Activated T-cell treated with anti-CD3 and anti-CD28 coated beads for 1 hour (primary cell): ENCODE measurements at regions not wholly inside any gene's neighbourhood (a gene's known extent, or its start where the extent isn't known, plus 50 kb on each side); places are given as distances from the start of the nearest gene placed in this dataset.
"Not testable (repeated sequence)": the region's sequence is repeated elsewhere in the genome, so short reads cannot be mapped to it uniquely, and the experiment has no call there.

Experiments used
- DNase-seq: peaks from one replicate; pipeline ENCODE4 v3.0.0-alpha.2; 2020; ENCODE audit warnings: low read depth

DNA sequence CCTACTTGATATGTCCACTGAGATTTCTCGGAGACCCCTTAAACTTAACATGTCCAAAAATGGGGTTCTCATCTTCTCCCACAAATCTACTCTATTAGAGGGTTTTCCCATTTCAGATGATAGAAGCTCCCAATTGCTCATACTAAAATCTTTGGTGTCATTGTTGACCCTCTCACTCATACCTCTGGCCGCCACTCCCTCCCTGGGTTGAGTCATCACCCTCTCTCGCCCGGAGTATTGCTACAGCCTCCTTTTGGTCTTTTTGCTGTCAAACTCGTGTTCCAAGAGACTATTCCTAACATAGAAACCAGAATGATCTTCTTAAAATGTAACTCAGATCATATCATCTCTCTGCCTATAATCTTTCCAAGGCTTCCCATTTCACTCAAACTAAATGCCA lies 91.0 kb upstream of the GNAQ start:
- no peak for DNase-seq

DNA sequence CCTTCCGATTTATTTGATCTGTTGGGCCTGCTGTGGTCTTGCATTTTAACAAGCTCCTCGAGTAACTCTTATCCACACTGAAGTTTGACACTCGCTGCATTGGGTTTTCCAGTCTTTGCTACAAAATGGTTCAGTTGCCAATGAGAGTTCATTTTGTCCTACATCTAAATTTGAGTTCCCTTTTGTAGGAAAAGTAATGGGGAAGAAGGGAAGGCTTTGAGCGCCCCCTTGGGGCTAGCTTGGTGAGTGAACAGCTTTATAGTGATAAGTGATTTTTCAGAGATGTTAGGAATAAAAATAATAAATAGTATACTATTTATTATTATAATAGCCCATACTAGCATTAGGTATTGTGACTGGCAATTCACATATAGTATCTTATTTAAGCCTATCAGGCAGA lies 89.9 kb upstream of the GNAQ start:
- peak; percentile 56 for DNase-seq

DNA sequence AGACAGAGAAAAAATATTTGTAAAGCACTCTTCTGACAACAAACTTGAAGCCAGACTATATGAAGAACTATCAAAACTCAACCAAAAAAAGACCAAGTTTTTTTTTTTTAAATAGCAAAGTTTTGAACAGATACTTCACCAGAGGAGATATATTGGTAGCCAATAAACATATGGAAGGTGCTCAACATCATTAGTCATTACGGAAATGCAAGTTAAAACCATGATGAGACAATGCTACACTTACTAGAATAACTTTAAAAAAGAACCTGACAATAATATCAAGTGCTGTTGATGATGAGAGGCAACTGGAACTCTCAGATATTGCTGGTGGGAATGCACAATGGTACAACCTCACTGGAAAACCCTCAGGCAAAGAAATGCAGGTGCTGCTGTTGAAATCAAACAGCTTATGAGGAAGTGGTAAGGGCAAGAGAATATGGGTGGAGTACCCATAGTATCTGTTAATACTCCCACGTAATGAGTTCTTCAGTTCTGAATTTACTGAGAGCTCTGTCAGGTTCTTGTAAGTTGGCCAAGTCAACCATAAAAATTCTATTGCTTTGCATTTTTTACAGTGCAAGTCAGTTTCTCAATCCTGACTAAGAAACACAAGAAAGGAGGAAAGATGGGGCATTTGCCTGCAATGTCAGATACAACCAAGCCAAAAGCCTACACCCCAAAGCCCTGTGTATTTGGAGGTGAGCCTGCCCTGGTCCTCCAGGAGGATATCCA lies 87.3 kb upstream of the GNAQ start:
- DNase-seq = no peak

GRCh38 chr9:78115073-78115472 lies 83.5 kb upstream of the GNAQ start:
- no peak for DNase-seq

- DNase-seq = no peak
These were observed 83.0 kb upstream of the GNAQ start for GRCh38 chr9:78114581-78114980.

DNA sequence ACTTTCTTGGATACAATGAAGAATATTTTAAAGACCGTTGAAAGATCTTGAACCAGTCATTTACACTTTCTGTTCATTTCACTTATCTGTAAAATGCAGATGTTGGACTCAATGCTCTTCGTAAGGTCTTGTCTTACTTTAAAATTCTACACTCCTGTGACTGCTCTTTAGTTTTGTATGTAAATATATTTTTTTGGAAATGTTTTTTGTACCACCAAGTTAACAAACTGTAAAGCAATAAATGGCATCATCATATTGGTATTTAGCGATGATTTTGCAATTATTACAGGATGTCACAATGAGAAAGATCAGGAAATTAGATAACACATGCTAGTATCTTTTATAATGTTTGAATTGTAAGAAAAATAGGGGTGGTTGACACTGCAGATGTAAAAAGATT lies 80.8 kb upstream of the GNAQ start:
- DNase-seq = no peak

DNA sequence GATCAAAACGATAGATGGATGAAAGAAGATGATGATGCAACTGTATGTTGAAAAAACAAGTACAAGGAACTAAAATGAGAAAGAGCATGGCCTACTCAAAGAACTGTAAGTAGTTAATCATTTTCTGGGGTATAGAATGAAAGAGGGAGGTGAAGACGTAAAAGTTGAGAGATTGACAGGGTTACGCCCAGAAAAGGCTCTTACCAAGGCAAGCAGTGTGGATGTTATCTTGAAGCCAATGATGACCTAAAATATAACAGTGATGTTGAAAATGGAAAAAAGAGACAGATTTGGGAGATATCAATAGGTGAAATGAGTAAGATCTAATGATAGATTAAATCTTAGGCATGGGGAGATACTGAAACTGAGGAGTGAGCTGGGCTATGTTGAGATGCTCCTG lies 80.4 kb upstream of the GNAQ start:
- DNase-seq = no peak

- no peak for DNase-seq
These were observed 77.5 kb upstream of the GNAQ start for GRCh38 chr9:78109075-78109474.

DNA sequence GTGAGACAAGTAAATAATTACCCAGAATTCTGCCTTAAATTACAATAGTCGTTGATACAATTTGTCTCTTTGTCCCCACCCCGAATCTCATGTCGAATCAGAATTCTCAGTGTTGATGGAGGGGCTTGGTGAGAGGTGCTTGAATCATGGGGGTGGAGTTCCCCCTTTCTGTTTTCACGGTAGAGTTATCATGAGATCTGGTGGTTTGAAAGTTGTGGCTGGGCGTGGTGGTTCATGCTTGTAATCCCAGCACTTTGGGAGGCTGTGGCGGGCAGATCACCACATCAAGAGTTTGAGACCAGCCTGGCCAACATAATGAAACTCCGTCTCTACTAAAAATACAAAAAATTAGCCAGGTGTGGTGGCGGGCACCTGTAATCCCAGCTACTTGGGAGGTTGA lies 75.0 kb upstream of the GNAQ start:
- not testable (repeated sequence) for DNase-seq

- no peak for DNase-seq
These were observed 72.4 kb upstream of the GNAQ start for GRCh38 chr9:78103971-78104433.

GRCh38 chr9:78101247-78101646 lies 69.6 kb upstream of the GNAQ start:
- DNase-seq = no peak

DNA sequence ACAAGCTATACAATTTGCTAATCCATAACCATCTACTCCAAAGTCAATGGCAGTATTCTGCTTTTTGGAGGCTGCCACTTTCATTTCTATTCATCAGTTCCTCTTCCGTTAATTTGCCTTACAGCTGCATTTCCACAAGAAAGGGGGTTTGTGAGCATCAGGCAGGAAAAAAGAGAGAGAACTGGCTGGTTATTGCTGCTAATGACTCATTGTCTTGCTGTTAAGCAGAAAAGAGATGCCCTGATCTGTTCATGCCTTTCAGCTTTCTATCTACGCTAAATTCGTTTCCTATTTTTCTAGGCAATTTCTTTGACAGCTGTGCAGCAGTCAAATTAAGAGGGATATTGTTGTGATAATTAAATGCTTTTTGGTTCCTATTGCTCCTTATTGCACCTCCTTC lies 65.9 kb upstream of the GNAQ start:
- no peak for DNase-seq

GRCh38 chr9:78091731-78092130 lies 60.1 kb upstream of the GNAQ start:
- no peak for DNase-seq

GRCh38 chr9:78089111-78089510 lies 57.5 kb upstream of the GNAQ start:
- no peak for DNase-seq

- DNase-seq = not testable (repeated sequence)
These were observed 56.6 kb upstream of the GNAQ start for GRCh38 chr9:78088190-78088589.
